SK-N-SH (cell line): ENCODE measurements at regions not wholly inside any gene's neighbourhood (a gene's known extent, or its start where the extent isn't known, plus 50 kb on each side); places are given as distances from the start of the nearest gene placed in this dataset.

Experiments
- CTCF ChIA-PET: fragments of 300-600, 350-600 bp; formaldehyde crosslinking; extraction: SDS; loops from one replicate; lab custom pipeline; 2021; lab: Yijun Ruan, JAX
- POLR2A ChIA-PET: fragments of 350-600 bp; sonication (Branson Sonifier 250); formaldehyde crosslinking; extraction: SDS; loops from one replicate; lab custom pipeline; 2020; ENCODE audit warnings: antibody characterized with exemption, inconsistent platforms; lab: Yijun Ruan, JAX
- DNase-seq: peaks from one replicate; pipeline ENCODE4 v3.0.0; 2012
- H2AFZ ChIP-seq: fragments of 200-600 bp; sonication (generic); 2 replicates; pipeline ENCODE4 v1.8.1; 2016; ENCODE audit warnings: antibody characterized with exemption, mild to moderate bottlenecking, low read depth
- H3F3A ChIP-seq: fragments of 200-600 bp; sonication (generic); replicated peaks from 2 replicates; pipeline ENCODE3; 2016; ENCODE audit warnings: antibody characterized with exemption, mild to moderate bottlenecking; ENCODE audit not compliant: insufficient read depth
- H3K27ac ChIP-seq, 2 experiments: fragments of 200-500 bp in 1 of 2; fragments of 200-600 bp in 1 of 2; sonication (Bioruptor generic) in 1 of 2; sonication (generic), shearing (Covaris generic) in 1 of 2; 2 replicates each; pipeline versions ENCODE4 v1.5.1 to v1.6.1; 2014 to 2016; ENCODE audit warnings: low read depth in 2 of 2, inconsistent platforms in 1 of 2, low read length in 1 of 2, mild to moderate bottlenecking in 1 of 2, mixed read lengths in 1 of 2
- H3K27me3 ChIP-seq: fragments of 200-600 bp; sonication (generic), shearing (Covaris generic); 2 replicates; pipeline ENCODE4 v1.6.1; 2016; ENCODE audit warnings: mixed run types; ENCODE audit not compliant: insufficient read depth
- H3K36me3 ChIP-seq, 2 experiments: fragments of 200-500 bp in 1 of 2; fragments of 200-600 bp in 1 of 2; sonication (Bioruptor generic) in 1 of 2; sonication (generic) in 1 of 2; replicated peaks in 1 of 2; 2 replicates each; pipeline versions ENCODE3 to v1.5.1; 2014 to 2016; ENCODE audit warnings: low read length in 1 of 2, mild to moderate bottlenecking in 1 of 2; ENCODE audit not compliant: insufficient read depth in 2 of 2, control insufficient read depth in 1 of 2
- H3K4me1 ChIP-seq, 2 experiments: fragments of 200-500 bp in 1 of 2; fragments of 200-600 bp in 1 of 2; sonication (Bioruptor generic) in 1 of 2; sonication (generic), shearing (Covaris generic) in 1 of 2; 2 replicates each; pipeline versions ENCODE4 v1.5.1 to v1.6.1; 2014 to 2016; ENCODE audit warnings: low read depth in 1 of 2, low read length in 1 of 2, mixed run types in 1 of 2; ENCODE audit not compliant: insufficient read depth in 2 of 2, control insufficient read depth in 1 of 2
- H3K4me2 ChIP-seq: fragments of 200-600 bp; sonication (generic), shearing (Covaris generic); 2 replicates; pipeline ENCODE4 v1.6.1; 2017; ENCODE audit warnings: mixed run types
- H3K4me3 ChIP-seq, 2 experiments: fragments of 200-500 bp in 1 of 2; fragments of 200-600 bp in 1 of 2; sonication (Bioruptor generic) in 1 of 2; sonication (generic), shearing (Covaris generic) in 1 of 2; 2 replicates each; pipeline versions ENCODE4 v1.5.1 to v1.8.1; 2014 to 2016; ENCODE audit warnings: low read depth in 2 of 2, inconsistent platforms in 1 of 2, low read length in 1 of 2, mild to moderate bottlenecking in 1 of 2, mixed read lengths in 1 of 2, moderate library complexity in 1 of 2
- H3K79me2 ChIP-seq: fragments of 200-600 bp; sonication (generic); 2 replicates; pipeline ENCODE4 v1.8.1; 2017; ENCODE audit warnings: mild to moderate bottlenecking; ENCODE audit not compliant: insufficient read depth
- H3K9ac ChIP-seq: fragments of 200-600 bp; sonication (generic); 2 replicates; pipeline ENCODE4 v1.6.1; 2017; ENCODE audit warnings: mixed run types
- H3K9me2 ChIP-seq: fragments of 200-600 bp; sonication (generic); 2 replicates; pipeline ENCODE4 v1.6.1; 2017; ENCODE audit warnings: mixed run types
- H3K9me3 ChIP-seq: fragments of 200-600 bp; sonication (generic); 2 replicates; pipeline ENCODE4 v1.6.1; 2017; ENCODE audit warnings: mixed run types, mild to moderate bottlenecking, moderate library complexity
- H4K20me1 ChIP-seq: fragments of 200-600 bp; sonication (generic); 2 replicates; pipeline ENCODE4 v1.6.1; 2017; ENCODE audit warnings: mild to moderate bottlenecking, mixed run types; ENCODE audit not compliant: insufficient read depth
- ELF1 ChIP-seq: IDR thresholded peaks from 2 replicates; pipeline ENCODE4 v1.4.0; 2012
- EZH2phosphoT487 ChIP-seq: fragments of 200-600 bp; sonication (generic); IDR thresholded peaks from 2 replicates; pipeline ENCODE4 v1.6.1; 2017; ENCODE audit warnings: low read depth, mixed run types, mild to moderate bottlenecking, antibody characterized with exemption, moderate library complexity, borderline replicate concordance
- FOSL2 ChIP-seq: IDR thresholded peaks from 2 replicates; pipeline ENCODE4 v1.4.0; 2012; ENCODE audit warnings: low read depth, mild to moderate bottlenecking, moderate library complexity, borderline replicate concordance
- GATA2 ChIP-seq: sonication (generic); formaldehyde crosslinking; IDR thresholded peaks from 2 replicates; pipeline ENCODE4 v1.5.0; 2020; ENCODE audit warnings: mild to moderate bottlenecking, missing genetic modification reagents
- MEF2A ChIP-seq: IDR thresholded peaks from 2 replicates; pipeline ENCODE4 v1.4.0; 2012; ENCODE audit warnings: low read depth, borderline replicate concordance
- MXI1 ChIP-seq: IDR thresholded peaks from 2 replicates; pipeline ENCODE4 v1.6.1; 2012; ENCODE audit warnings: mild to moderate bottlenecking, low read depth, low read length, improper control_type of control experiment
- NFIC ChIP-seq: IDR thresholded peaks from 2 replicates; pipeline ENCODE4 v1.4.0; 2012; ENCODE audit warnings: borderline replicate concordance
- POLR2AphosphoS5 ChIP-seq: IDR thresholded peaks from 2 replicates; pipeline ENCODE4 v1.6.1; 2012; ENCODE audit warnings: low read depth, low read length
- RAD21 ChIP-seq: IDR thresholded peaks from 2 replicates; pipeline ENCODE4 v1.6.1; 2012; ENCODE audit warnings: mild to moderate bottlenecking, low read length
- RXRA ChIP-seq: IDR thresholded peaks from 2 replicates; pipeline ENCODE4 v1.4.0; 2012; ENCODE audit warnings: low read depth, mild to moderate bottlenecking, borderline replicate concordance
- TEAD4 ChIP-seq: IDR thresholded peaks from 2 replicates; pipeline ENCODE4 v1.4.0; 2012; ENCODE audit warnings: mild to moderate bottlenecking, borderline replicate concordance; ENCODE audit not compliant: insufficient read depth
- WGBS: methylation state at CpG from one replicate; pipeline ENCODE4 v1.1.6; 2017; ENCODE audit warnings: low lambda C conversion rate; 5-methylcytosine and 5-hydroxymethylcytosine counted together
- TF ChIP-seq, protein P1 (sequence below): IDR thresholded peaks from 2 replicates; pipeline ENCODE4 v1.6.1; 2012; ENCODE audit warnings: mild to moderate bottlenecking, low read depth, low read length, moderate library complexity
- TF ChIP-seq, protein P2 (sequence below): IDR thresholded peaks from 2 replicates; pipeline ENCODE4 v1.4.0; 2012; ENCODE audit warnings: low read depth, borderline replicate concordance
- TF ChIP-seq, protein P3 (sequence below): IDR thresholded peaks from 2 replicates; pipeline ENCODE4; 2012

DNA sequence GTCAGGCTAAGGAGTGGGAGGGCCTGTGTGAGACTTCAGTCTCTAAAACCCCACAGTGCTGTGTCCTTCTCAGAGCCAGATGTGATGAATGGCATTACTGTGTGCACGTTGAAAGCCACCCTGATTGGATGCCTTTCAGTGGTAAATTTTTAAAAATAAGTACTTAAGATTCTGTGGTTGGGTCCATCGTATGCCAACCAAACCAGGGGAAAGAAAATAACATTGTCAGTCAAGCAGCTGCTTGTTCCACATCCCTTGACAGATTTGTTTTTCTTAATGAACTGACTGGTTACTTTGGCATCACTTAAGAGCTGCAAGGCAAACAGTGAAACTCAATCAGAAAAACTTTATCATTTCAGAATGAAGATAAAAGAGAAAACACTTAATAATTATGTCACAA lies 334.0 kb upstream of the NT5E start (continued):
- TF ChIP-seq, protein P1, sequence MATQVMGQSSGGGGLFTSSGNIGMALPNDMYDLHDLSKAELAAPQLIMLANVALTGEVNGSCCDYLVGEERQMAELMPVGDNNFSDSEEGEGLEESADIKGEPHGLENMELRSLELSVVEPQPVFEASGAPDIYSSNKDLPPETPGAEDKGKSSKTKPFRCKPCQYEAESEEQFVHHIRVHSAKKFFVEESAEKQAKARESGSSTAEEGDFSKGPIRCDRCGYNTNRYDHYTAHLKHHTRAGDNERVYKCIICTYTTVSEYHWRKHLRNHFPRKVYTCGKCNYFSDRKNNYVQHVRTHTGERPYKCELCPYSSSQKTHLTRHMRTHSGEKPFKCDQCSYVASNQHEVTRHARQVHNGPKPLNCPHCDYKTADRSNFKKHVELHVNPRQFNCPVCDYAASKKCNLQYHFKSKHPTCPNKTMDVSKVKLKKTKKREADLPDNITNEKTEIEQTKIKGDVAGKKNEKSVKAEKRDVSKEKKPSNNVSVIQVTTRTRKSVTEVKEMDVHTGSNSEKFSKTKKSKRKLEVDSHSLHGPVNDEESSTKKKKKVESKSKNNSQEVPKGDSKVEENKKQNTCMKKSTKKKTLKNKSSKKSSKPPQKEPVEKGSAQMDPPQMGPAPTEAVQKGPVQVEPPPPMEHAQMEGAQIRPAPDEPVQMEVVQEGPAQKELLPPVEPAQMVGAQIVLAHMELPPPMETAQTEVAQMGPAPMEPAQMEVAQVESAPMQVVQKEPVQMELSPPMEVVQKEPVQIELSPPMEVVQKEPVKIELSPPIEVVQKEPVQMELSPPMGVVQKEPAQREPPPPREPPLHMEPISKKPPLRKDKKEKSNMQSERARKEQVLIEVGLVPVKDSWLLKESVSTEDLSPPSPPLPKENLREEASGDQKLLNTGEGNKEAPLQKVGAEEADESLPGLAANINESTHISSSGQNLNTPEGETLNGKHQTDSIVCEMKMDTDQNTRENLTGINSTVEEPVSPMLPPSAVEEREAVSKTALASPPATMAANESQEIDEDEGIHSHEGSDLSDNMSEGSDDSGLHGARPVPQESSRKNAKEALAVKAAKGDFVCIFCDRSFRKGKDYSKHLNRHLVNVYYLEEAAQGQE, result no peak
- no peak for TF ChIP-seq NFIC
- TF ChIP-seq GATA2 (CRISPR knock-in tag), result no peak
- no peak for TF ChIP-seq EZH2phosphoT487

DNA sequence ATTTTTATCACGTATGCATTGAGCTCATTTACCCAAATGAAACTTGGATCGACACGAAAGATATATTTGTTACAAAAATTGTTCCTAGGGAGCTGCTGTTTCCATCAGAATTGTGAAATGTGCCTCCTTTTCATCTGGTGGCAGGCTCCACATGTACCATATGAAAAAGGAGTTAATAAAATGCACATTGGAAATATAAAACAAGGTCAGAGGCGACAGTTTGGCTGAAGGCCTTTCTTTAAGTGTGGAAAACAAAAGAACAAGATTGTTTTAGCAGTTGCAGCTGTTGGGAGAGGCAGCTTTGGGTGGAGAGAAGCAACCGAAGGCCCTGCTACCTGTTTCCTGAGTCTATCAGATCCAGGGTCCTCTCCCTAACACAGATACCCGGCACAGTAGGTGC lies 334.5 kb upstream of the NT5E start:
- Histone ChIP-seq H3K27ac (no peak overlapping the region), H3K36me3 (no peaks in the 10 kb centered on the region), H3K27me3 (peaks cover 10% of the 10 kb centered on the region; the same call in 1 of the 2 replicates), H3K9ac (no peak overlapping the region), H3F3A (no peaks in the 10 kb centered on the region), H3K4me1 (no peaks in the 10 kb centered on the region), H2AFZ (no peak overlapping the region), H3K9me2 (no peaks in the 10 kb centered on the region), H4K20me1 (no peaks in the 10 kb centered on the region), H3K79me2 (no peaks in the 10 kb centered on the region), H3K4me3 (no peak overlapping the region), H3K4me2 (no peak overlapping the region), H3K9me3 (no peaks in the 10 kb centered on the region)
- CTCF ChIA-PET, result interaction anchor here (2.4 kb wide), 1 partner anchor 10 kb away, joined by 7 read pairs; no protein-coding TSS in a partner anchor
- 9% methylated on average over 6 of the region's 6 CpGs for WGBS
- DNase-seq, result no peak
- POLR2A ChIA-PET, result no interaction called here
- TF ChIP-seq MEF2A (no peak), GATA2 (CRISPR knock-in tag) (no peak), FOSL2 (no peak), TEAD4 (no peak), ELF1 (no peak), POLR2AphosphoS5 (no peak), EZH2phosphoT487 (no peak), RAD21 (no peak), MXI1 (no peak), RXRA (no peak)
- TF ChIP-seq, protein P2, sequence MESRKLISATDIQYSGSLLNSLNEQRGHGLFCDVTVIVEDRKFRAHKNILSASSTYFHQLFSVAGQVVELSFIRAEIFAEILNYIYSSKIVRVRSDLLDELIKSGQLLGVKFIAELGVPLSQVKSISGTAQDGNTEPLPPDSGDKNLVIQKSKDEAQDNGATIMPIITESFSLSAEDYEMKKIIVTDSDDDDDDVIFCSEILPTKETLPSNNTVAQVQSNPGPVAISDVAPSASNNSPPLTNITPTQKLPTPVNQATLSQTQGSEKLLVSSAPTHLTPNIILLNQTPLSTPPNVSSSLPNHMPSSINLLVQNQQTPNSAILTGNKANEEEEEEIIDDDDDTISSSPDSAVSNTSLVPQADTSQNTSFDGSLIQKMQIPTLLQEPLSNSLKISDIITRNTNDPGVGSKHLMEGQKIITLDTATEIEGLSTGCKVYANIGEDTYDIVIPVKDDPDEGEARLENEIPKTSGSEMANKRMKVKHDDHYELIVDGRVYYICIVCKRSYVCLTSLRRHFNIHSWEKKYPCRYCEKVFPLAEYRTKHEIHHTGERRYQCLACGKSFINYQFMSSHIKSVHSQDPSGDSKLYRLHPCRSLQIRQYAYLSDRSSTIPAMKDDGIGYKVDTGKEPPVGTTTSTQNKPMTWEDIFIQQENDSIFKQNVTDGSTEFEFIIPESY, result no peak
- TF ChIP-seq, protein P3, sequence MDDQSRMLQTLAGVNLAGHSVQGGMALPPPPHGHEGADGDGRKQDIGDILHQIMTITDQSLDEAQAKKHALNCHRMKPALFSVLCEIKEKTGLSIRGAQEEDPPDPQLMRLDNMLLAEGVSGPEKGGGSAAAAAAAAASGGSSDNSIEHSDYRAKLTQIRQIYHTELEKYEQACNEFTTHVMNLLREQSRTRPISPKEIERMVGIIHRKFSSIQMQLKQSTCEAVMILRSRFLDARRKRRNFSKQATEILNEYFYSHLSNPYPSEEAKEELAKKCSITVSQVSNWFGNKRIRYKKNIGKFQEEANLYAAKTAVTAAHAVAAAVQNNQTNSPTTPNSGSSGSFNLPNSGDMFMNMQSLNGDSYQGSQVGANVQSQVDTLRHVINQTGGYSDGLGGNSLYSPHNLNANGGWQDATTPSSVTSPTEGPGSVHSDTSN, result no peak
